ENCODE measurements at regions not wholly inside any gene's neighbourhood (a gene's known extent, or its start where the extent isn't known, plus 50 kb on each side); places are given as distances from the start of the nearest gene placed in this dataset.

DNA sequence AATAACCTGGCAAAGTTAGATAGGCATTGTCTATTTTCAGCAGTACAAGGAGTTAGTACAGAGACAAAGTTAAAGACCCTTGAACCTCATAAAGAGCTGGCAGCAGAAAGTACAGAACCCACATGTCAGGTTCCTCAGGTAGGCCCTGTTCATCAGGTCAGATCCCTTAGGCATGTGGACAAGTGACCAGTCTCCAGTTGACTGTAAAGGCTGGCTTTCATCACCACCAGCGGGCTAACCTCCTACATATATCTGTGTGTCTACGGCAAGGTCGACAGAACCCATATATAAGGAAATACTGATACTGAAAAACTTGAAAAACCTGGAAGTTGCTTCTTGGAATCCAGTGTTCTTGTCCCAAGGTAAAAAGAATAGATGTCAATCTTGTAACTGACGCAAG lies 223.1 kb upstream of the SGK1 start:
- TF ChIP-seq, protein P1, sequence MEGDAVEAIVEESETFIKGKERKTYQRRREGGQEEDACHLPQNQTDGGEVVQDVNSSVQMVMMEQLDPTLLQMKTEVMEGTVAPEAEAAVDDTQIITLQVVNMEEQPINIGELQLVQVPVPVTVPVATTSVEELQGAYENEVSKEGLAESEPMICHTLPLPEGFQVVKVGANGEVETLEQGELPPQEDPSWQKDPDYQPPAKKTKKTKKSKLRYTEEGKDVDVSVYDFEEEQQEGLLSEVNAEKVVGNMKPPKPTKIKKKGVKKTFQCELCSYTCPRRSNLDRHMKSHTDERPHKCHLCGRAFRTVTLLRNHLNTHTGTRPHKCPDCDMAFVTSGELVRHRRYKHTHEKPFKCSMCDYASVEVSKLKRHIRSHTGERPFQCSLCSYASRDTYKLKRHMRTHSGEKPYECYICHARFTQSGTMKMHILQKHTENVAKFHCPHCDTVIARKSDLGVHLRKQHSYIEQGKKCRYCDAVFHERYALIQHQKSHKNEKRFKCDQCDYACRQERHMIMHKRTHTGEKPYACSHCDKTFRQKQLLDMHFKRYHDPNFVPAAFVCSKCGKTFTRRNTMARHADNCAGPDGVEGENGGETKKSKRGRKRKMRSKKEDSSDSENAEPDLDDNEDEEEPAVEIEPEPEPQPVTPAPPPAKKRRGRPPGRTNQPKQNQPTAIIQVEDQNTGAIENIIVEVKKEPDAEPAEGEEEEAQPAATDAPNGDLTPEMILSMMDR (IDR thresholded peaks at IDR 0.05; ENCODE audit: insufficient read depth, low read length): no peak
- TF ChIP-seq POLR2AphosphoS5 (IDR thresholded peaks at IDR 0.05; ENCODE audit: low read depth): no peak

Measured in HL-60 (cell line).